ENCODE measurements at regions not wholly inside any gene's neighbourhood (a gene's known extent, or its start where the extent isn't known, plus 50 kb on each side); places are given as distances from the start of the nearest gene placed in this dataset.
A peak's percentile ranks its signal among the peaks of the same experiment; 100 is the strongest.

- no peaks in the 10 kb centered on the region for H3K36me3 ChIP-seq (ENCODE audit: low read depth)
- H3K4me1 ChIP-seq (ENCODE audit: insufficient read depth, poor library complexity, severe bottlenecking) = no peaks in the 10 kb centered on the region
- TF ChIP-seq, protein P1, sequence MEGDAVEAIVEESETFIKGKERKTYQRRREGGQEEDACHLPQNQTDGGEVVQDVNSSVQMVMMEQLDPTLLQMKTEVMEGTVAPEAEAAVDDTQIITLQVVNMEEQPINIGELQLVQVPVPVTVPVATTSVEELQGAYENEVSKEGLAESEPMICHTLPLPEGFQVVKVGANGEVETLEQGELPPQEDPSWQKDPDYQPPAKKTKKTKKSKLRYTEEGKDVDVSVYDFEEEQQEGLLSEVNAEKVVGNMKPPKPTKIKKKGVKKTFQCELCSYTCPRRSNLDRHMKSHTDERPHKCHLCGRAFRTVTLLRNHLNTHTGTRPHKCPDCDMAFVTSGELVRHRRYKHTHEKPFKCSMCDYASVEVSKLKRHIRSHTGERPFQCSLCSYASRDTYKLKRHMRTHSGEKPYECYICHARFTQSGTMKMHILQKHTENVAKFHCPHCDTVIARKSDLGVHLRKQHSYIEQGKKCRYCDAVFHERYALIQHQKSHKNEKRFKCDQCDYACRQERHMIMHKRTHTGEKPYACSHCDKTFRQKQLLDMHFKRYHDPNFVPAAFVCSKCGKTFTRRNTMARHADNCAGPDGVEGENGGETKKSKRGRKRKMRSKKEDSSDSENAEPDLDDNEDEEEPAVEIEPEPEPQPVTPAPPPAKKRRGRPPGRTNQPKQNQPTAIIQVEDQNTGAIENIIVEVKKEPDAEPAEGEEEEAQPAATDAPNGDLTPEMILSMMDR (IDR thresholded peaks at IDR 0.05; ENCODE audit: poor library complexity, severe bottlenecking) = no peak
- DNase-seq (ENCODE audit: low spot score) = no peak
- H3K9me3 ChIP-seq (ENCODE audit: severe bottlenecking) = peaks cover 3% of the 10 kb centered on the region
- no peak overlapping the region for H3K4me3 ChIP-seq (ENCODE audit: severe bottlenecking)
- no peak overlapping the region for H3K27ac ChIP-seq (ENCODE audit: poor library complexity, severe bottlenecking)
- peak; percentile 36; the same call in 2 of the 3 replicates for ATAC-seq (ENCODE audit: low read depth)
- no peaks in the 10 kb centered on the region for H3K27me3 ChIP-seq (ENCODE audit: insufficient read depth, poor library complexity, severe bottlenecking)
These were observed 163.2 kb downstream of the MTX2 start for GRCh38 chr2:176432434-176432833.

DNA sequence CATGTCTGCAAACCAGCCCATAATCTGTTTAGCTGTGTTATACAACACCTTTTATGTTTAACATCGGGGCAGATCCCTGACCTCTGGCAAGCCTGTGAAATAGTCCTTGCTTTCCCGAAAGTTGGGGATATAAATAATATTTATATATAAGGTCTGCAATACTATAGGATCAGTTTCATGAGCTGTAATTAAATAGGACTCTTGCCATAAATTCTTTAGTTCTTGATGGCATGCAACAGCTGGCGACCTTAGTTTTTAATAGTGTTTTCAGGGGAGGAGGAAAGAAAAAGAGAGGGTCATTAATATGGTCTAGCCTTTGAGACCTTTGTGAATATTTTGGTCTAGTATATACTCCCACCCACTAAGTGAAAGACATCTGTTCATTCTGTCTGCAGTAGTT lies 166.5 kb downstream of the MTX2 start:
- peaks cover 3% of the 10 kb centered on the region for H3K9me3 ChIP-seq (ENCODE audit: severe bottlenecking)
- H3K36me3 ChIP-seq (ENCODE audit: low read depth) = no peaks in the 10 kb centered on the region
- H3K27me3 ChIP-seq (ENCODE audit: insufficient read depth, poor library complexity, severe bottlenecking) = no peaks in the 10 kb centered on the region
- TF ChIP-seq, protein P1 (IDR thresholded peaks at IDR 0.05; ENCODE audit: poor library complexity, severe bottlenecking) = no peak
- DNase-seq (ENCODE audit: low spot score) (no peak), ATAC-seq (ENCODE audit: low read depth) (no peak)
- H3K4me1 ChIP-seq (ENCODE audit: insufficient read depth, poor library complexity, severe bottlenecking) = no peaks in the 10 kb centered on the region
- no peak overlapping the region for H3K27ac ChIP-seq (ENCODE audit: poor library complexity, severe bottlenecking)
- H3K4me3 ChIP-seq (ENCODE audit: severe bottlenecking) = no peak overlapping the region

DNA sequence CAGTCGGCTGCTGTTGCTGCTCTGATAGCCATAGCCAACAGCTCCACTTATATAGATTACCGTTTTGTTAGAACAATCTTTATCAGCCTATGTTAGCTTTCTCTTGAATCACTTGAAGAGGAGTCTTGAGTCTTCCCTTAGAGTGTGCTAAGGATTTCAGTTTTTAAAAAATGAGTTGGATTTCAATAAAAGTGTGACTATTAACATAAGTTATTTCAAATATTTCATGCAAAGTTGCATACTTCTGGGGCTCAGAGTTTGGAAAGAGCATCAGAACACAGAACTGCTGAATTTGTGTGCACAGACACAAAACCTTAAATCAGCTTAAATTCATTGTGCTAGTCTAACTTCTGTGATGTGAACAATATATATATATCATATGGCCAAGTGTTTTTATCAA lies 174.7 kb downstream of the MTX2 start:
- ATAC-seq (ENCODE audit: low read depth) (no peak), DNase-seq (ENCODE audit: low spot score) (no peak)
- Histone ChIP-seq H3K36me3 (ENCODE audit: low read depth) (no peaks in the 10 kb centered on the region), H3K4me1 (ENCODE audit: insufficient read depth, poor library complexity, severe bottlenecking) (no peaks in the 10 kb centered on the region), H3K9me3 (ENCODE audit: severe bottlenecking) (no peaks in the 10 kb centered on the region), H3K27ac (ENCODE audit: poor library complexity, severe bottlenecking) (no peak overlapping the region), H3K27me3 (ENCODE audit: insufficient read depth, poor library complexity, severe bottlenecking) (no peaks in the 10 kb centered on the region), H3K4me3 (ENCODE audit: severe bottlenecking) (no peak overlapping the region)
- TF ChIP-seq, protein P1 (IDR thresholded peaks at IDR 0.05; ENCODE audit: poor library complexity, severe bottlenecking) = no peak

GRCh38 chr2:176445956-176446355 lies 176.7 kb downstream of the MTX2 start:
- Histone ChIP-seq H3K9me3 (ENCODE audit: severe bottlenecking) (no peaks in the 10 kb centered on the region), H3K4me1 (ENCODE audit: insufficient read depth, poor library complexity, severe bottlenecking) (no peaks in the 10 kb centered on the region), H3K4me3 (ENCODE audit: severe bottlenecking) (no peak overlapping the region), H3K27ac (ENCODE audit: poor library complexity, severe bottlenecking) (no peak overlapping the region), H3K36me3 (ENCODE audit: low read depth) (no peaks in the 10 kb centered on the region), H3K27me3 (ENCODE audit: insufficient read depth, poor library complexity, severe bottlenecking) (no peaks in the 10 kb centered on the region)
- ATAC-seq (ENCODE audit: low read depth) (peak; percentile 19; the same call in 1 of the 3 replicates), DNase-seq (ENCODE audit: low spot score) (no peak)
- TF ChIP-seq, protein P1 (IDR thresholded peaks at IDR 0.05; ENCODE audit: poor library complexity, severe bottlenecking) = no peak

- no peak overlapping the region for H3K27ac ChIP-seq (ENCODE audit: poor library complexity, severe bottlenecking)
- H3K9me3 ChIP-seq (ENCODE audit: severe bottlenecking) = no peaks in the 10 kb centered on the region
- no peaks in the 10 kb centered on the region for H3K36me3 ChIP-seq (ENCODE audit: low read depth)
- no peak for DNase-seq (ENCODE audit: low spot score)
- TF ChIP-seq, protein P1 (IDR thresholded peaks at IDR 0.05; ENCODE audit: poor library complexity, severe bottlenecking) = no peak
- H3K4me1 ChIP-seq (ENCODE audit: insufficient read depth, poor library complexity, severe bottlenecking) = no peaks in the 10 kb centered on the region
- ATAC-seq (ENCODE audit: low read depth) = no peak
- H3K4me3 ChIP-seq (ENCODE audit: severe bottlenecking) = no peak overlapping the region
- no peaks in the 10 kb centered on the region for H3K27me3 ChIP-seq (ENCODE audit: insufficient read depth, poor library complexity, severe bottlenecking)
These were observed 177.6 kb downstream of the MTX2 start for GRCh38 chr2:176446718-176447414.

All from RWPE2 (cell line).